HepG2 (cell line): ENCODE measurements at regions not wholly inside any gene's neighbourhood (a gene's known extent, or its start where the extent isn't known, plus 50 kb on each side); places are given as distances from the start of the nearest gene placed in this dataset.

Source experiments
- ATAC-seq: fragments of 200-7000 bp; cut with Tn5 transposase; 3 replicates; pipeline ENCODE4 v1.9.1; 2020; ENCODE audit warnings: mild to moderate bottlenecking, moderate library complexity
- BruUV-seq: library from RNA; stranded (reverse); fragments of 400-500 nt; replicated peaks from 2 replicates; lab custom pipeline; 2021; lab: Mats Ljungman, UMichigan
- CTCF ChIA-PET: fragments of 300-600 bp; formaldehyde crosslinking; extraction: SDS; loops from one replicate; lab custom pipeline; 2021; ENCODE audit warnings: low total read pairs, inconsistent platforms, low intra/inter-chr PET ratio; lab: Yijun Ruan, JAX
- POLR2A ChIA-PET: fragments of 350-600 bp; sonication (Branson Sonifier 250); formaldehyde crosslinking; loops from one replicate; lab custom pipeline; 2020; ENCODE audit warnings: antibody characterized with exemption, inconsistent platforms; lab: Yijun Ruan, JAX
- DNase-seq: peaks from one replicate; pipeline ENCODE4 v3.0.0-alpha.2; 2015; ENCODE audit warnings: low spot score
- FAIRE-seq: peaks from 3 replicates; lab custom pipeline; 2011; peaks lifted over from hg19 to GRCh38; lab: Jason Lieb, UNC
- H2AFZ ChIP-seq: one replicate; pipeline ENCODE4 v1.6.1; 2011; ENCODE audit warnings: low read length, inconsistent platforms
- H3K27ac ChIP-seq: fragments of 300-600 bp; 3 replicates; pipeline ENCODE4 v1.8.0; 2011; ENCODE audit warnings: mixed run types, mild to moderate bottlenecking, mixed read lengths, low read length, inconsistent platforms; ENCODE audit not compliant: insufficient read depth; ENCODE audit errors: extremely low read length
- H3K27me3 ChIP-seq, 2 experiments: fragments of 200-600 bp in 1 of 2; 2 replicates in 1 of 2; 3 replicates in 1 of 2; pipeline versions ENCODE4 v1.6.0 to v1.8.0; 2011; ENCODE audit warnings: low read length in 2 of 2, mild to moderate bottlenecking in 2 of 2, moderate library complexity in 2 of 2, inconsistent platforms in 1 of 2; ENCODE audit not compliant: insufficient read depth in 2 of 2, control insufficient read depth in 1 of 2
- H3K36me3 ChIP-seq, 2 experiments: fragments of 200-600 bp in 1 of 2; replicated peaks in 1 of 2; 2 replicates in 1 of 2; 3 replicates in 1 of 2; pipeline versions ENCODE4 v1.5.1 to v1.8.0; 2011; ENCODE audit warnings: low read length in 2 of 2, inconsistent platforms in 1 of 2; ENCODE audit not compliant: insufficient read depth in 2 of 2, control insufficient read depth in 1 of 2
- H3K4me1 ChIP-seq: 2 replicates; pipeline ENCODE4 v1.5.1; 2012; ENCODE audit warnings: low read length, inconsistent platforms; ENCODE audit not compliant: insufficient read depth
- H3K4me2 ChIP-seq: 2 replicates; pipeline ENCODE4 v1.6.0; 2011; ENCODE audit warnings: low read depth, low read length, inconsistent platforms
- H3K4me3 ChIP-seq, 3 experiments: fragments of 200-600 bp in 1 of 3; sonication (generic), shearing (Covaris generic) in 1 of 3; replicated peaks in 1 of 3; 2 replicates each; pipeline ENCODE4 v1.5.1; 2011 to 2016; ENCODE audit warnings: low read length in 3 of 3, inconsistent platforms in 2 of 3, low read depth in 2 of 3, mild to moderate bottlenecking in 2 of 3, control low read depth in 1 of 3, mixed read lengths in 1 of 3; ENCODE audit not compliant: insufficient read depth in 1 of 3
- H3K79me2 ChIP-seq: one replicate; pipeline ENCODE4 v1.6.1; 2011; ENCODE audit warnings: low read length, inconsistent platforms; ENCODE audit not compliant: insufficient read depth
- H3K9ac ChIP-seq: 2 replicates; pipeline ENCODE4 v1.6.0; 2011; ENCODE audit warnings: mild to moderate bottlenecking, low read depth, low read length, inconsistent platforms; ENCODE audit not compliant: insufficient read depth
- H3K9me3 ChIP-seq: 2 replicates; pipeline ENCODE4 v1.5.1; 2012; ENCODE audit warnings: mild to moderate bottlenecking, low read length
- H4K20me1 ChIP-seq: 2 replicates; pipeline ENCODE4 v1.6.0; 2011; ENCODE audit warnings: inconsistent platforms, mild to moderate bottlenecking, low read length, moderate library complexity; ENCODE audit not compliant: insufficient read depth
- MAFK ChIP-seq, 2 experiments: IDR thresholded peaks in 1 of 2; conservative IDR thresholded peaks in 1 of 2; 2 replicates each; pipeline ENCODE4 v1.6.1; 2011; ENCODE audit warnings: improper control_type of control experiment in 2 of 2, low read length in 2 of 2
- SRY ChIP-seq: sonication (generic); formaldehyde crosslinking; IDR thresholded peaks from 2 replicates; pipeline ENCODE4 v1.8.0; 2022; ENCODE audit warnings: mild to moderate bottlenecking, missing genetic modification reagents
- ZNF510 ChIP-seq: sonication (generic); formaldehyde crosslinking; IDR thresholded peaks from 2 replicates; pipeline ENCODE4 v1.4.0; 2020; ENCODE audit warnings: low read depth, mild to moderate bottlenecking, missing genetic modification reagents
- WGBS: methylation state at CpG from one replicate; pipeline ENCODE4 v1.1.6; 2017; ENCODE audit warnings: low lambda C conversion rate; 5-methylcytosine and 5-hydroxymethylcytosine counted together
- in situ Hi-C: cut with HindIII; loops from 2 replicates; pipeline ENCODE4 v1.10.0; 2017; ENCODE audit warnings: low pct_unique_long_range_greater_than_20kb; ENCODE audit not compliant: extremely low pct_ligation_motif_present
- intact Hi-C: fragments of 100-400 bp; cut with micrococcal nuclease; formaldehyde crosslinking; loops from one replicate; pipeline ENCODE4 v1.10.0; 2022; ENCODE audit not compliant: unreplicated experiment
- TF ChIP-seq, protein P1 (sequence below): sonication (generic); formaldehyde crosslinking; conservative IDR thresholded peaks from 2 replicates; pipeline ENCODE4 v1.8.0; 2022; ENCODE audit warnings: mild to moderate bottlenecking, moderate library complexity, missing genetic modification reagents

GRCh38 chr9:36484124-36484523 is 84.1 kb upstream of the RNF38 start:
- Histone ChIP-seq H3K4me1 (peaks cover 29% of the 10 kb centered on the region), H3K9me3 (no peaks in the 10 kb centered on the region), H3K4me3 (no peak overlapping the region), H2AFZ (no peak overlapping the region), H3K4me2 (no peak overlapping the region), H3K27ac (no peak overlapping the region), H4K20me1 (no peaks in the 10 kb centered on the region), H3K79me2 (peaks cover 57% of the 10 kb centered on the region), H3K27me3 (no peaks in the 10 kb centered on the region; a peak in 1 of 5 replicates), H3K9ac (no peak overlapping the region), H3K36me3 (no peaks in the 10 kb centered on the region)
- TF ChIP-seq, protein P1, sequence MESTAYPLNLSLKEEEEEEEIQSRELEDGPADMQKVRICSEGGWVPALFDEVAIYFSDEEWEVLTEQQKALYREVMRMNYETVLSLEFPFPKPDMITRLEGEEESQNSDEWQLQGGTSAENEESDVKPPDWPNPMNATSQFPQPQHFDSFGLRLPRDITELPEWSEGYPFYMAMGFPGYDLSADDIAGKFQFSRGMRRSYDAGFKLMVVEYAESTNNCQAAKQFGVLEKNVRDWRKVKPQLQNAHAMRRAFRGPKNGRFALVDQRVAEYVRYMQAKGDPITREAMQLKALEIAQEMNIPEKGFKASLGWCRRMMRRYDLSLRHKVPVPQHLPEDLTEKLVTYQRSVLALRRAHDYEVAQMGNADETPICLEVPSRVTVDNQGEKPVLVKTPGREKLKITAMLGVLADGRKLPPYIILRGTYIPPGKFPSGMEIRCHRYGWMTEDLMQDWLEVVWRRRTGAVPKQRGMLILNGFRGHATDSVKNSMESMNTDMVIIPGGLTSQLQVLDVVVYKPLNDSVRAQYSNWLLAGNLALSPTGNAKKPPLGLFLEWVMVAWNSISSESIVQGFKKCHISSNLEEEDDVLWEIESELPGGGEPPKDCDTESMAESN = no peak
- peak; percentile 7 to 38; a peak in 1 of 4 replicates for TF ChIP-seq MAFK (conservative IDR thresholded peaks at IDR 0.05 in 1 of 2, IDR thresholded peaks at IDR 0.05 in 1 of 2; ENCODE audit: low read length in 2 of 2)
- intact Hi-C loops (loop anchor here (10.0 kb wide), 1 partner anchor 79 kb away; the partner anchor contains the start of gene RNF38), in situ Hi-C loops (no loop called here)
- FAIRE-seq (no peak), DNase-seq (no peak), ATAC-seq (no peak)
- WGBS = 99% methylated on average over 3 of the region's 3 CpGs
- CTCF ChIA-PET = no interaction called here
- no TSS peak for BruUV-seq
- POLR2A ChIA-PET = no interaction called here

DNA sequence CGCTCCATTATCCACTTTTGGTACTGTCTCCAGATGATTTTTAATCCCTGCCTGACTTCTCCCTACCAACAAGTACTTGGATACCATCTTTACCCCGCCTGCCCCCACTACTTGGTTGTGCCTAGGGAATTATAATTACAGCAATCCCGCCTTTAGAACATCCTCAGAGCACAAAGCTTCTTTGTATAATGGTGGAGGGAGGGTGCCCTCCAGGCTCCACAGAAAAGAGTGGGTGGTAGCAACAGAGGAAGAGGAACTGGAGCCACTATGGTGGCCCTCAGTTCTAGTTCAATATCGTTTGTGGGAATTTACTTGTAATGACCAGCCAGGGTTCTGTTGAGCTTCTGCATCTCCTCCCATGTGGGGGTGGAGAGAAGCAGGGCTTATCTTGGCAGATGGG is 79.0 kb upstream of the RNF38 start:
- TF ChIP-seq SRY (no peak), ZNF510 (CRISPR knock-in tag) (no peak)
- Histone ChIP-seq H3K79me2 (peaks cover 39% of the 10 kb centered on the region), H4K20me1 (no peaks in the 10 kb centered on the region), H3K36me3 (no peaks in the 10 kb centered on the region), H3K4me1 (peaks cover 6% of the 10 kb centered on the region; the same call in 1 of the 2 replicates), H3K27ac (no peak overlapping the region), H3K27me3 (no peaks in the 10 kb centered on the region), H3K9ac (no peak overlapping the region), H3K9me3 (no peaks in the 10 kb centered on the region), H2AFZ (no peak overlapping the region), H3K4me3 (no peak overlapping the region), H3K4me2 (no peak overlapping the region)
- DNase-seq (no peak), FAIRE-seq (no peak), ATAC-seq (no peak)
- in situ Hi-C loops = no loop called here
- WGBS = 95% methylated on average over 4 of the region's 4 CpGs
- BruUV-seq = no TSS peak
- intact Hi-C loops = no loop called here
- CTCF ChIA-PET = no interaction called here
- POLR2A ChIA-PET = interaction anchor here (0.8 kb wide), 1 partner anchor 8 kb away, joined by 3 read pairs; no protein-coding TSS in a partner anchor
